GM21528 (cell line): ENCODE measurements at regions not wholly inside any gene's neighbourhood (a gene's known extent, or its start where the extent isn't known, plus 50 kb on each side); places are given as distances from the start of the nearest gene placed in this dataset.

Experiments used
- ATAC-seq: cut with Tn5 transposase; IDR thresholded peaks from one replicate; pipeline ENCODE4 v1.9.1; 2021; ENCODE audit warnings: mild to moderate bottlenecking, moderate library complexity; ENCODE audit not compliant: unreplicated experiment, low FRiP score

GRCh38 chr7:47221826-47222225 lies 360.1 kb downstream of the TNS3 start:
- ATAC-seq: no peak

- ATAC-seq: no peak
These were observed 363.3 kb downstream of the TNS3 start for GRCh38 chr7:47218378-47219176.

GRCh38 chr7:47217570-47218360 lies 364.1 kb downstream of the TNS3 start:
- ATAC-seq: no peak

- ATAC-seq: no peak
These were observed 364.8 kb downstream of the TNS3 start for GRCh38 chr7:47217086-47217485.

DNA sequence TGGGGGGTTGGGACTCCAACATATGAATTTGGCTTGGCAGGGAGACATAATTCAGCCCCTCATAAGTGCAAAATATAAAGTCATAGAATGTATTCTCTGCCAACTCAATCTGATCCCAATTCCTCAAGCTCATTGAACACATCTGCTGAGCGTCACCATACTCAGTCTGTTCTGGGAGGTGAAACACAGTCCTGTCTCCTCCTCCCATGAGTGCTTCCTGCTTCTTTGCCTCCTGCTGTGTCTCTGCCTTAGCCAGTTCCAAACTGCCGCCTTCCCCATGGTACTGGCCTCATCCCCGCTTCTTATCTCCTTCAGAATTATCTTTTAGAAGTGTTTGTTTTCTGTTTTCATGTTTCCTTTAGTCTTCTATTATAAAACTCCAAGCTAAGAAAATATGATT lies 365.5 kb downstream of the TNS3 start:
- no peak for ATAC-seq

GRCh38 chr7:47215640-47216039 lies 366.3 kb downstream of the TNS3 start:
- no peak for ATAC-seq

DNA sequence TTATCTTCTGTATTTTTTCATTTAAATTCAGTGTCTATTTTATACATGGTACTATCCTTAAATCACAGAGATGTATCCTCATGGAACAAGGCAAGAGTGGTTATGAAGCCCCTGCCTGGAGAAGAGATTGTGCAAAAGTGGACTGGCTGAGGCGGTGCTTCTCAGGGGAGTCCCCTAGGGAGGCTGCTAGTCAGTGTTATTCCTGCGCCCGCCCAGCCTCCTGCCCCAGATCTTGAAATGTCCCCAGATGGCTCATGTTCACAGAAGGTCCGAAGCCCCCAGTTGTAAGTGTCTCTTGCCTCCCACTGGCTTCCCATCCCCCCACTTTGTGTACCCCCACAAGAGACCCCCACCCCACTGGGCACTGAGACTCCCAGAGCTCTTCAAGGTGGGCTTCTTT lies 366.9 kb downstream of the TNS3 start:
- no peak for ATAC-seq

GRCh38 chr7:47213276-47213675 lies 368.6 kb downstream of the TNS3 start:
- no peak for ATAC-seq

DNA sequence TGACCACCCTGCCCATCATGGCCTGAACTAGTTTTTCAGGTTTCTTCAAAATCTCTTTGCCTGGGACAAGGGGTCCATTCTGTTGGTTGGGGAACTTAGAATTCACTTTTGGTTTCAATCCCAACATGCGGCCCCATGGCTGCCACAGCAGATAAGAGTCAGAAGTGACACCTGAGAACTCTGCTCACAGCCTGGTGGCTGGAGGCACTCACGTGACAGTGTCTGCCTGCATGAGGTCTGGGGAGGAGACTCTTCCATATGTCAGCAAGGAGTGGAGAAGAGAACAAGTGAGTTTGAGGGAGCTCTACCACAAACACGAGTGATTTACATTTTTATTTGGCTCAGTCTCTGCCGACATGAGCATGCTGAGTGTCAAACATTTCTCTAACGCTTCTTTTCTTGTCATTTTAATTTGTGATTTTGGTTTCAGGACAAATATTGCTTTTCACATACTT lies 370.4 kb downstream of the TNS3 start:
- ATAC-seq: no peak

DNA sequence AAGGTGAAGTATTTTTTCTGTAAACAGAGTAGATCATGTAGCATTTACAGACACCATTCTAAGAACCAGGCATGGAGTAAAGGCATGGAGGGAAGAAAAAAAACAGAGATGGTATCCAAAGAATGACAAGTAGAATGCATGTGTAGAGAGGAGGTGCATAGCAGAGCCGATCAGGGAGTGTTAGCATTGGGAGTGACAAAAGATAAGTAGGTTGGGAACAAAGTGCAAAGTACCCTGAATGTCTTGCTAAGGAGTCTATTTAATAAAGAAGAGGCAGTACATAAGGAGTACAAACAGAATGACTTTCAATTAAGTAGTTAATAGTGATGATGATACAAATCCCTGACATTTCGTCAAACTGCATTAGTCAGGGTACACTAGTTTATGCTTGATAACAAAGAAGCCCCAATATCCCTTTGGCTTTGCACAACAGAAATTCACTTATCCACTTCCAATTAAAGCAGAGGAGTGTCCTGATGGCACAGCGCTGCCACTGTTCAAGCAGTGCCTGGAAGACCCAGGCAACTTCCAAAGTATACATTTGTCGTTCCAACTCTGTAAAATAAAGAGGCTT lies 371.5 kb downstream of the TNS3 start:
- no peak for ATAC-seq

GRCh38 chr7:47207956-47208355 lies 374.0 kb downstream of the TNS3 start:
- no peak for ATAC-seq

GRCh38 chr7:47204709-47205108 lies 377.2 kb downstream of the TNS3 start:
- no peak for ATAC-seq

- no peak for ATAC-seq
These were observed 379.6 kb downstream of the TNS3 start for GRCh38 chr7:47202146-47202783.

DNA sequence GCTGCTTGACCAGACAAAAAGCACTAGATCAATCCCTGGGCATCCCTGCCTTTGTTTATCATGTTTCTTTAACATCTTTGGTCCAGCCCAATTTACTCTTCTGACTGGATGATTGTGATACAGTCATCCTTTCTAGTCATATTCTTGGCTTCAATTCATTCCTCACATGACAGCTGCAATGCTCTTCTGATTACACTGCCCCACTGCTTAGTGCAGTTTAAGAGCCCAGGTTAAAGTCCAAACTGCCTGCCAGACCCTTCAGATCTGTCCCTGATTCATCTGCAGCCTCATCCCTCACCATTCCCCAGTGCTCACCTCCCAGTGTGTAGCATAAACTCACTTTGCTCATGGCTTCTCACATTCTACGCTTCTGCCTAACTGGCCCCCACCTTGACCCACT lies 383.8 kb downstream of the TNS3 start:
- ATAC-seq: no peak

GRCh38 chr7:47197486-47197885 lies 384.4 kb downstream of the TNS3 start:
- ATAC-seq: no peak

- ATAC-seq: no peak
These were observed 385.2 kb downstream of the TNS3 start for GRCh38 chr7:47196737-47197136.

DNA sequence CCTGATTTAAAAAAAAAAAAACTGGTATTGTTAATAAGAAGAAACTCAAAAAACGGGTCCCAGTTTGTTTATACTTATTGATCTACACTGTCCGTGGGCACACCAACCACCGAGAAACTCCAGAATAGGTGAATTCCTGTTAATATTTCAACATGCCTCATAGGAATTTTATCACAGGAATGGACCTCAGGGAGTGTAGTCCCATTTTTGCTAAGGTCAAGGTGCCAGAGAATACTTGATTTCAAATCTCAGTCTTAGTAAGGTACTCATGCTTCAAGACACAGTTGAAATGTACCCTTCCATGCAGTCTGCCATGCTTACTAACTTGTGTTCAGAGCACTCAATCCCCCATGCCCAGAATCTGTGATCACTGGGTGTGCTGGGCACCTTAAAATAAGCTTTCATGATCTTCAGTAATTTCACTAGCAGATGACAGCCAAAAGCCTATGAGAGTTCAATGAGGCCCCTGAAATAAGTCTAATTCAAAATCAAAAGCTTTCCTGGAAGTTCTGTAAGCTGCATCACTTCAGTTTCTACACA lies 385.7 kb downstream of the TNS3 start:
- no peak for ATAC-seq

DNA sequence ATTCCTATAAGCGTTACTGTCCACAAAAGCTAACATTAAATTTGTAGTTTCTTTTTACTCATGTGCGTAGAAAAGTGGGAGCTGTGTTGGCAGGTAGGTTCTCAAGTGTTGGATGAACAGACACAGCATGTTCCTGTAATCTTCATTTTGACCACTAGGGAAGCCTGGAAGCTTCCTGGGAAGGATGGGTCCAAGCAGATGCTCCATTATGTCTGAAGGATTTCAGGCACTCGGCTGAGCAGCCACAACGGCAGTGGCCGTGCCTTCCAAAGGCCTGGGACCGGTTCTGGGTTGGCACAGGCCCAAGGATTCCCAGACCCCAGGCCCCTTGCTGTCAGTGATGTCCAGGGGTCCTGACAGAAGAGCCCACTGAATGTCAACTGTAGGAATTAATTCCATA lies 386.3 kb downstream of the TNS3 start:
- ATAC-seq: no peak

- no peak for ATAC-seq
These were observed 387.3 kb downstream of the TNS3 start for GRCh38 chr7:47194516-47195057.

GRCh38 chr7:47192978-47193377 lies 388.9 kb downstream of the TNS3 start:
- no peak for ATAC-seq
